ENCODE measurements at regions not wholly inside any gene's neighbourhood (a gene's known extent, or its start where the extent isn't known, plus 50 kb on each side); places are given as distances from the start of the nearest gene placed in this dataset.

DNA sequence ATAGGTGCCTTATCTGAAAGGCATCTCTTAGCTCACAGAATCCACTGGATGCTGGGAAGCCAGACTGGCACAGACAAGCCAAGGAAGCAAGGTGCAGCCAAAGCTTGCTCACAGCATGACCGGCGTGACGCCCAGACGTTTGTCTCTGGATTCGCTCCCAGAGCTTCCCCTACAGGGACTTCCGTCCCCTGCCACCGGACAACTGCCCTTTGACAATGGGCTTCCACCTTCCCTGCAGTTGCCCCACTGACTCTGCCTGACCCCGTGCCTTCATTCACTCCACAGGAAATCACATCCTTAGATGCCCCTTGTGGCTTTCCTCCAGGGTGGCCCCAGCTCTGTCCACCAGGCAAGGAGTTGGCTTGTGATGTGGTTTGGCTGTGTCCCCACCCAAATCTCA, 94.8 kb upstream of the CDH4 start:
- no peak for TF ChIP-seq POLR2AphosphoS5 (IDR thresholded peaks at IDR 0.05; ENCODE audit: low read depth, low read length)
- TF ChIP-seq REST (IDR thresholded peaks at IDR 0.05; ENCODE audit: insufficient read depth in 1 of 2, low read depth in 2 of 2, low read length in 2 of 2), result no peak
- no peak for TF ChIP-seq SIN3A (IDR thresholded peaks at IDR 0.05; ENCODE audit: borderline replicate concordance, insufficient read depth, low read length)
- TF ChIP-seq TAF1 (IDR thresholded peaks at IDR 0.05; ENCODE audit: borderline replicate concordance, insufficient read depth, low read length), result no peak
- no peak for TF ChIP-seq FOXP2 (optimal IDR thresholded peaks at IDR 0.05; ENCODE audit: borderline replicate concordance, extremely low read depth, extremely low read length, insufficient read depth)

- no peak for TF ChIP-seq FOXP2 (optimal IDR thresholded peaks at IDR 0.05; ENCODE audit: borderline replicate concordance, extremely low read depth, extremely low read length, insufficient read depth)
- TF ChIP-seq REST (IDR thresholded peaks at IDR 0.05; ENCODE audit: insufficient read depth in 1 of 2, low read depth in 2 of 2, low read length in 2 of 2), result no peak
- TF ChIP-seq SIN3A (IDR thresholded peaks at IDR 0.05; ENCODE audit: borderline replicate concordance, insufficient read depth, low read length), result no peak
- TF ChIP-seq POLR2AphosphoS5 (IDR thresholded peaks at IDR 0.05; ENCODE audit: low read depth, low read length), result no peak
- no peak for TF ChIP-seq TAF1 (IDR thresholded peaks at IDR 0.05; ENCODE audit: borderline replicate concordance, insufficient read depth, low read length)
Observed at GRCh38 chr20:61159957-61160686, 91.9 kb upstream of the CDH4 start.

GRCh38 chr20:61161726-61162390, 90.2 kb upstream of the CDH4 start:
- TF ChIP-seq REST (IDR thresholded peaks at IDR 0.05; ENCODE audit: insufficient read depth in 1 of 2, low read depth in 2 of 2, low read length in 2 of 2) (no peak), POLR2AphosphoS5 (IDR thresholded peaks at IDR 0.05; ENCODE audit: low read depth, low read length) (no peak), FOXP2 (optimal IDR thresholded peaks at IDR 0.05; ENCODE audit: borderline replicate concordance, extremely low read depth, extremely low read length, insufficient read depth) (no peak), TAF1 (IDR thresholded peaks at IDR 0.05; ENCODE audit: borderline replicate concordance, insufficient read depth, low read length) (no peak)

- TF ChIP-seq TAF1 (IDR thresholded peaks at IDR 0.05; ENCODE audit: borderline replicate concordance, insufficient read depth, low read length) (no peak), REST (IDR thresholded peaks at IDR 0.05; ENCODE audit: insufficient read depth in 1 of 2, low read depth in 2 of 2, low read length in 2 of 2) (no peak), FOXP2 (optimal IDR thresholded peaks at IDR 0.05; ENCODE audit: borderline replicate concordance, extremely low read depth, extremely low read length, insufficient read depth) (no peak), SIN3A (IDR thresholded peaks at IDR 0.05; ENCODE audit: borderline replicate concordance, insufficient read depth, low read length) (no peak), POLR2AphosphoS5 (IDR thresholded peaks at IDR 0.05; ENCODE audit: low read depth, low read length) (no peak)
Observed at GRCh38 chr20:61162451-61162850, 89.6 kb upstream of the CDH4 start.

All from PFSK-1 (cell line).